ENCODE measurements at regions not wholly inside any gene's neighbourhood (a gene's known extent, or its start where the extent isn't known, plus 50 kb on each side); places are given as distances from the start of the nearest gene placed in this dataset.
"Not testable (repeated sequence)": the region's sequence is repeated elsewhere in the genome, so short reads cannot be mapped to it uniquely, and the experiment has no call there.

- H3K9me3 Mint-ChIP-seq (ENCODE audit: low read depth, unreplicated experiment); CTCF ChIA-PET; intact Hi-C loops (cut with micrococcal nuclease; ENCODE audit: unreplicated experiment); BruUV-seq (replicated peaks); H3K4me1 Mint-ChIP-seq (ENCODE audit: low read depth, unreplicated experiment); H3K27ac Mint-ChIP-seq (ENCODE audit: unreplicated experiment); H3K36me3 Mint-ChIP-seq (ENCODE audit: insufficient read depth, unreplicated experiment); H3K27me3 Mint-ChIP-seq (ENCODE audit: unreplicated experiment); H3K4me3 Mint-ChIP-seq (ENCODE audit: low read depth, unreplicated experiment); DNase-seq: not testable (repeated sequence)
These were observed 267.7 kb downstream of the OR4F29 start for GRCh38 chr1:183620-184335.

DNA sequence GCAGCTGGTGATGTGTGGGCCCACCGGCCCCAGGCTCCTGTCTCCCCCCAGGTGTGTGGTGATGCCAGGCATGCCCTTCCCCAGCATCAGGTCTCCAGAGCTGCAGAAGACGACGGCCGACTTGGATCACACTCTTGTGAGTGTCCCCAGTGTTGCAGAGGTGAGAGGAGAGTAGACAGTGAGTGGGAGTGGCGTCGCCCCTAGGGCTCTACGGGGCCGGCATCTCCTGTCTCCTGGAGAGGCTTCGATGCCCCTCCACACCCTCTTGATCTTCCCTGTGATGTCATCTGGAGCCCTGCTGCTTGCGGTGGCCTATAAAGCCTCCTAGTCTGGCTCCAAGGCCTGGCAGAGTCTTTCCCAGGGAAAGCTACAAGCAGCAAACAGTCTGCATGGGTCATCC, 268.4 kb downstream of the OR4F29 start:
- intact Hi-C loops (cut with micrococcal nuclease; ENCODE audit: unreplicated experiment); H3K36me3 Mint-ChIP-seq (ENCODE audit: insufficient read depth, unreplicated experiment); DNase-seq; H3K4me3 Mint-ChIP-seq (ENCODE audit: low read depth, unreplicated experiment); H3K9me3 Mint-ChIP-seq (ENCODE audit: low read depth, unreplicated experiment); H3K27ac Mint-ChIP-seq (ENCODE audit: unreplicated experiment); CTCF ChIA-PET; H3K4me1 Mint-ChIP-seq (ENCODE audit: low read depth, unreplicated experiment); H3K27me3 Mint-ChIP-seq (ENCODE audit: unreplicated experiment); BruUV-seq (replicated peaks): not testable (repeated sequence)

DNA sequence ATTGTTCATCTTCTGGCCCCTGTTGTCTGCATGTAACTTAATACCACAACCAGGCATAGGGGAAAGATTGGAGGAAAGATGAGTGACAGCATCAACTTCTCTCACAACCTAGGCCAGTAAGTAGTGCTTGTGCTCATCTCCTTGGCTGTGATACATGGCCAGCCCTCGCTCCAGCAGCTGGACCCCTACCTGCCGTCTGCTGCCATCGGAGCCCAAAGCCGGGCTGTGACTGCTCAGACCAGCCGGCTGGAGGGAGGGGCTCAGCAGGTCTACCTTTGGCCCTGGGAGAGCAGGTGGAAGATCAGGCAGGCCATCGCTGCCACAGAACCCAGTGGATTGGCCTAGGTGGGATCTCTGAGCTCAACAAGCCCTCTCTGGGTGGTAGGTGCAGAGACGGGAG, 268.8 kb downstream of the OR4F29 start:
- BruUV-seq (replicated peaks); H3K9me3 Mint-ChIP-seq (ENCODE audit: low read depth, unreplicated experiment); CTCF ChIA-PET; H3K36me3 Mint-ChIP-seq (ENCODE audit: insufficient read depth, unreplicated experiment); H3K27me3 Mint-ChIP-seq (ENCODE audit: unreplicated experiment); H3K4me1 Mint-ChIP-seq (ENCODE audit: low read depth, unreplicated experiment); intact Hi-C loops (cut with micrococcal nuclease; ENCODE audit: unreplicated experiment); H3K4me3 Mint-ChIP-seq (ENCODE audit: low read depth, unreplicated experiment); H3K27ac Mint-ChIP-seq (ENCODE audit: unreplicated experiment); DNase-seq: not testable (repeated sequence)

DNA sequence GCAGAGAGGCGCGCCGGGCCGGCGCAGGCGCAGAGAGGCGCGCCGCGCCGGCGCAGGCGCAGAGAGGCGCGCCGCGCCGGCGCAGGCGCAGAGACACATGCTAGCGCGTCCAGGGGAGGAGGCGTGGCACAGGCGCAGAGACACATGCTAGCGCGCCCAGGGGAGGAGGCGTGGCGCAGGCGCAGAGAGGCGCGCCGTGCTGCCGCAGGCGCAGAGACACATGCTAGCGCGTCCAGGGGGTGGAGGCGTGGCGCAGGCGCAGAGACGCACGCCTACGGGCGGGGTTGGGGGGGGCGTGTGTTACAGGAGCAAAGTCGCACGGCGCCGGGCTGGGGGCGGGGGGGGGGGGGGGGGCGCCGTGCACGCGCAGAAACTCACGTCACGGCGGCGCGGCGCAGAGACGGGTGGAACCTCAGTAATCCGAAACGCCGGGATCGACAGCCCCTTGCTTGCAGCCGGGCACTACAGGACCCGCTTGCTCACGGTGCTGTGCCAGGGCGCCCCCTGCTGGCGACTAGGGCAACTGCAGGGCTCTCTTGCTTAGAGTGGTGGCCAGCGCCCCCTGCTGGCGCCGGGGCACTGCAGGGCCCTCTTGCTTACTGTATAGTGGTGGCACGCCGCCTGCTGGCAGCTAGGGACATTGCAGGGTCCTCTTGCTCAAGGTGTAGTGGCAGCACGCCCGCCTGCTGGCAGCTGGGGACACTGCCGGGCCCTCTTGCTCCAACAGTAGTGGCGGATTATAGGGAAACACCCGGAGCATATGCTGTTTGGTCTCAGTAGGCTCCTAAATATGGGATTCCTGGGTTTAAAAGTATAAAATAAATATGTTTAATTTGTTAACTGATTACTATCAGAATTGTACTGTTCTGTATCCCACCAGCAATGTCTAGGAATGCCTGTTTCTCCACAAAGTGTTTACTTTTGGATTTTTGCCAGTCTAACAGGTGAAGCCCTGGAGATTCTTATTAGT, 269.9 kb downstream of the OR4F29 start:
- H3K4me3 Mint-ChIP-seq (ENCODE audit: low read depth, unreplicated experiment); intact Hi-C loops (cut with micrococcal nuclease; ENCODE audit: unreplicated experiment); H3K27ac Mint-ChIP-seq (ENCODE audit: unreplicated experiment); CTCF ChIA-PET; BruUV-seq (replicated peaks); H3K4me1 Mint-ChIP-seq (ENCODE audit: low read depth, unreplicated experiment); H3K27me3 Mint-ChIP-seq (ENCODE audit: unreplicated experiment); H3K36me3 Mint-ChIP-seq (ENCODE audit: insufficient read depth, unreplicated experiment); H3K9me3 Mint-ChIP-seq (ENCODE audit: low read depth, unreplicated experiment): not testable (repeated sequence)
- peak; percentile 47 for DNase-seq
- TF ChIP-seq, protein P1, sequence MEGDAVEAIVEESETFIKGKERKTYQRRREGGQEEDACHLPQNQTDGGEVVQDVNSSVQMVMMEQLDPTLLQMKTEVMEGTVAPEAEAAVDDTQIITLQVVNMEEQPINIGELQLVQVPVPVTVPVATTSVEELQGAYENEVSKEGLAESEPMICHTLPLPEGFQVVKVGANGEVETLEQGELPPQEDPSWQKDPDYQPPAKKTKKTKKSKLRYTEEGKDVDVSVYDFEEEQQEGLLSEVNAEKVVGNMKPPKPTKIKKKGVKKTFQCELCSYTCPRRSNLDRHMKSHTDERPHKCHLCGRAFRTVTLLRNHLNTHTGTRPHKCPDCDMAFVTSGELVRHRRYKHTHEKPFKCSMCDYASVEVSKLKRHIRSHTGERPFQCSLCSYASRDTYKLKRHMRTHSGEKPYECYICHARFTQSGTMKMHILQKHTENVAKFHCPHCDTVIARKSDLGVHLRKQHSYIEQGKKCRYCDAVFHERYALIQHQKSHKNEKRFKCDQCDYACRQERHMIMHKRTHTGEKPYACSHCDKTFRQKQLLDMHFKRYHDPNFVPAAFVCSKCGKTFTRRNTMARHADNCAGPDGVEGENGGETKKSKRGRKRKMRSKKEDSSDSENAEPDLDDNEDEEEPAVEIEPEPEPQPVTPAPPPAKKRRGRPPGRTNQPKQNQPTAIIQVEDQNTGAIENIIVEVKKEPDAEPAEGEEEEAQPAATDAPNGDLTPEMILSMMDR (IDR thresholded peaks at IDR 0.05; ENCODE audit: unreplicated experiment), result peak; percentile 40

DNA sequence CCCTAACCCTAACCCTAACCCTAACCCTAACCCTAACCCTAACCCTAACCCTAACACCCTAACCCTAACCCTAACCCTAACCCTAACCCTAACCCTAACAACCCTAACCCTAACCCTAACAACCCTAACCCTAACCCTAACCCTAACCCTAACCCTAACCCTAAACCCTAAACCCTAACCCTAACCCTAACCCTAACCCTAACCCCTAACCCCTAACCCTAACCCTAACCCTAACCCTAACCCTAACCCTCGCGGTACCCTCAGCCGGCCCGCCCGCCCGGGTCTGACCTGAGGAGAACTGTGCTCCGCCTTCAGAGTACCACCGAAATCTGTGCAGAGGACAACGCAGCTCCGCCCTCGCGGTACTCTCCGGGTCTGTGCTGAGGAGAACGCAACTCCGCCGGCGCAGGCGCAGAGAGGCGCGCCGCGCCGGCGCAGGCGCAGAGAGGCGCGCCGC, 270.7 kb downstream of the OR4F29 start:
- BruUV-seq (replicated peaks); H3K27me3 Mint-ChIP-seq (ENCODE audit: unreplicated experiment); intact Hi-C loops (cut with micrococcal nuclease; ENCODE audit: unreplicated experiment); H3K4me1 Mint-ChIP-seq (ENCODE audit: low read depth, unreplicated experiment); H3K36me3 Mint-ChIP-seq (ENCODE audit: insufficient read depth, unreplicated experiment); H3K9me3 Mint-ChIP-seq (ENCODE audit: low read depth, unreplicated experiment); H3K4me3 Mint-ChIP-seq (ENCODE audit: low read depth, unreplicated experiment); CTCF ChIA-PET; H3K27ac Mint-ChIP-seq (ENCODE audit: unreplicated experiment); DNase-seq: not testable (repeated sequence)

GRCh38 chr1:138842-139241, 312.6 kb downstream of the OR4F29 start:
- H3K4me1 Mint-ChIP-seq (ENCODE audit: low read depth, unreplicated experiment); intact Hi-C loops (cut with micrococcal nuclease; ENCODE audit: unreplicated experiment); H3K4me3 Mint-ChIP-seq (ENCODE audit: low read depth, unreplicated experiment); BruUV-seq (replicated peaks); CTCF ChIA-PET; H3K27me3 Mint-ChIP-seq (ENCODE audit: unreplicated experiment); H3K9me3 Mint-ChIP-seq (ENCODE audit: low read depth, unreplicated experiment); DNase-seq; H3K27ac Mint-ChIP-seq (ENCODE audit: unreplicated experiment); H3K36me3 Mint-ChIP-seq (ENCODE audit: insufficient read depth, unreplicated experiment): not testable (repeated sequence)

- BruUV-seq (replicated peaks); intact Hi-C loops (cut with micrococcal nuclease; ENCODE audit: unreplicated experiment); CTCF ChIA-PET: not testable (repeated sequence)
These were observed 313.8 kb downstream of the OR4F29 start for GRCh38 chr1:137664-138063.

GRCh38 chr1:136344-136932, 315.0 kb downstream of the OR4F29 start:
- intact Hi-C loops (cut with micrococcal nuclease; ENCODE audit: unreplicated experiment); CTCF ChIA-PET; DNase-seq; H3K4me3 Mint-ChIP-seq (ENCODE audit: low read depth, unreplicated experiment); H3K9me3 Mint-ChIP-seq (ENCODE audit: low read depth, unreplicated experiment); H3K36me3 Mint-ChIP-seq (ENCODE audit: insufficient read depth, unreplicated experiment); H3K27me3 Mint-ChIP-seq (ENCODE audit: unreplicated experiment); H3K27ac Mint-ChIP-seq (ENCODE audit: unreplicated experiment); BruUV-seq (replicated peaks); H3K4me1 Mint-ChIP-seq (ENCODE audit: low read depth, unreplicated experiment): not testable (repeated sequence)

More at GRCh38 chr1:137664-138063, 313.8 kb downstream of the OR4F29 start:
- not testable (repeated sequence) for H3K4me3 Mint-ChIP-seq (ENCODE audit: low read depth, unreplicated experiment); H3K4me1 Mint-ChIP-seq (ENCODE audit: low read depth, unreplicated experiment); H3K27ac Mint-ChIP-seq (ENCODE audit: unreplicated experiment); H3K9me3 Mint-ChIP-seq (ENCODE audit: low read depth, unreplicated experiment); H3K36me3 Mint-ChIP-seq (ENCODE audit: insufficient read depth, unreplicated experiment); DNase-seq; H3K27me3 Mint-ChIP-seq (ENCODE audit: unreplicated experiment)

GRCh38 chr1:134936-135335, 316.5 kb downstream of the OR4F29 start:
- CTCF ChIA-PET; DNase-seq; H3K9me3 Mint-ChIP-seq (ENCODE audit: low read depth, unreplicated experiment); BruUV-seq (replicated peaks); H3K27ac Mint-ChIP-seq (ENCODE audit: unreplicated experiment); H3K4me3 Mint-ChIP-seq (ENCODE audit: low read depth, unreplicated experiment); H3K4me1 Mint-ChIP-seq (ENCODE audit: low read depth, unreplicated experiment); H3K27me3 Mint-ChIP-seq (ENCODE audit: unreplicated experiment); H3K36me3 Mint-ChIP-seq (ENCODE audit: insufficient read depth, unreplicated experiment); intact Hi-C loops (cut with micrococcal nuclease; ENCODE audit: unreplicated experiment): not testable (repeated sequence)
